Limb (tissue), 2 donors: ENCODE measurements at regions not wholly inside any gene's neighbourhood (a gene's known extent, or its start where the extent isn't known, plus 50 kb on each side); places are given as distances from the start of the nearest gene placed in this dataset.

Experiments used
- DNase-seq, 2 donors: peaks; one replicate each; pipeline ENCODE4 v3.0.0-alpha.2; 2016; ENCODE audit errors: extremely low spot score in 2 of 2

DNA sequence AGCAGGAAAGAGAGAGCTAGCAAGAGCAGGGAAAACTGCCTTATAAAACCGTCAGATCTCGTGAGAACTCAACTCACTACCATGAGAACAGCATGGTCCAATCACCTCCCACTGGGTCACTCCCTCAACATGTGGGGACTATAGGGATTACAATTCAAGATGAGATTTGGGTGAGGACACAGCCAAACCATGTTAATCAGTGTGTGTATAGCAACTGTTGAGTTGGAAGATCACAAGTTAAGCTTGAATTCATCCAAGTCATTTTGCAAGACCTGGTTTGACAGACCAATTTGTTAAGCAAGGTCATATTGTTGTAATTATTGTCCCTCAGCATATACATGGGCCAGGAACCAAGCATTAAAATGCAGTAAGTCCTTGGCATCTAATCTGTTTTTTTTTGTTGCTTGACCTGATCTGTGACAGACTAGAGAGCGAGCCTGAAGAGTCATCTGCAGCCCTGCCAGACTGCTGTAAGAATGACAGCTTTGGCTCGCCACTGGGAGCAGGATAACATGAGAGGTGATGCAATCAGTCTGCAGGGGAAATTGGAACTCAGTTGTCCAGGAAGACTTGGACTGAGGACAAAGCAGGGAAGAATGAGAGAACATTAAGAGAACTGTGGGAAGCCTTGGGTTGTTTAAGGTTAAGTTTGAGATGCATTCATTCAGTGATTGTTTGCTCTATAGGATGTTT, 297.6 kb upstream of the SEL1L start:
- DNase-seq = peak; percentile 21 to 26

DNA sequence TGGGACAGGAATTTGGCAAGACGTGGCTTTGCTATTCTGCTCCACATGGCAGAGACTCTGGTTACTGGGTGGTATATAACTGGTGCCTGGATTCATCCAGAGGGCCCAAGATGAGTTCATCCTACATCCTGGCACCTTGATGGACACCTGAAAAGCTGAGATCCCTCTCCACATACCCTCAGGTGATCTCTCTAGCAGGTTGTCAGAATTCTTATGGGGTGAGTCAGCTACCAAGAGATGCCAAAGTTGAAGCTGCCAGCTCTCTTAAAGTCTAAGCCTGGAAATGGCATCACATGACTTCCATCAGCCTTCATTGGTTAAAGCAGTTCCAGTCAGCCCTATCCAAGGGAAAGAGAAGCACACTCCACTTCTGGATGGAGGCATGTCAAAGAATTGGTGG, 300.7 kb upstream of the SEL1L start:
- DNase-seq = no peak

- no peak for DNase-seq
Observed at GRCh38 chr14:81837304-81837703, 303.7 kb upstream of the SEL1L start.

DNA sequence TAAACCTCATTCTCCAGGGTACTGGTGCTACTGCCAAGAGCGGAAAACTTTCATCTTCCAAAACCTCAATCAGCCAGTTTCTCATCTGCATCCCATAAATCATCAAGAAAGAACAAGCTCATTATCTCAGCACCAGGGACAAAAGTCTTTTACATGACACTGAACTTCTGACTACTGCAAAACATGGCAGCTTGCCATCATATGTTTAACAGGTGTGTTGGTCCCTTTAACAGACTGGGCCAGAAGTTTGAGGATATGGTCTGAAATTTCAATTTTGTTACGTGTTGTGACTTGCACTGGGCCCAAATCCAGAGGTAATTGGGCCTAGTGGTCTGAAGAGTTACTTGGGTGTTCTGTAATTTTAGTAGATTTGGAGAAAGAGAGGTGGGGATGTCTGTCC, 305.4 kb upstream of the SEL1L start:
- peak; percentile 6 to 25 for DNase-seq

GRCh38 chr14:81841346-81841745, 307.7 kb upstream of the SEL1L start:
- no peak for DNase-seq

DNA sequence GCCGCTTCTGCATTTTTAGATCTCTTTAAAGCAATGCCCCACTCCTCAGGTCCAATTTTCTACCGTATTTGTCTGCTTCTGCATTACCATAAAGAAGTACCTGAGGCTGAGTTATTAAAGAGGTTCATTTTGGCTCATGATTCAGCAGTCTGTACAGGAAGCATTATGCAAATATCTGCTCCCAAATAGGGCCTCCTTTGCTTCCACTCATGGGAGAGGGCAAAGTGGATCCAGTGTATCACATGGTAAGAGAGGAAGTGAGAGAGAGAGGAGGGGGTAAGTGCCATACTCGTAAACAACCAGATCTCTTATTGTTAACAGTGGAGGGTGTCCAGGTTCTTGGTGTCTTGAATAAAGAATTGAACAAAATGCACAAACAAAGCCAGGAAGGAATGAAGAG, 316.1 kb upstream of the SEL1L start:
- no peak for DNase-seq

DNA sequence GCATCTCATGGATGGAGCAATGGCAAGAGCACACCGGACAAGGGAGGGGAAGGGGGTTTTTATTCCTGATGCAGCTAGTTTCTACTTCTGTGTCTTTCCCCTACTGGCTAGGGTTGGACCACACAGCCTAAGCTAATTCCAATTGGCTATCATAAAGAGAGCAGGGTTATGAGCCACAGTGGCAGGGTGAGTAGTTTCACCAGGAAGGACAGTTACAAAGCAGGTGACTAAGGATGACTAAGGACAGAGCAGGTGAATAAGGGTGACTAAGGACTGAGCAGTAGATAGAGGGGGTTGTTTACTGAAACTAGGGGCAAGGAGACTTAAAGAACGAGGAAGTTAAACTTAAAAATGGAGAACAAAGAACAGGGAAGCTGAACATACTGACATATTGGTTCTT, 321.4 kb upstream of the SEL1L start:
- DNase-seq = no peak

DNA sequence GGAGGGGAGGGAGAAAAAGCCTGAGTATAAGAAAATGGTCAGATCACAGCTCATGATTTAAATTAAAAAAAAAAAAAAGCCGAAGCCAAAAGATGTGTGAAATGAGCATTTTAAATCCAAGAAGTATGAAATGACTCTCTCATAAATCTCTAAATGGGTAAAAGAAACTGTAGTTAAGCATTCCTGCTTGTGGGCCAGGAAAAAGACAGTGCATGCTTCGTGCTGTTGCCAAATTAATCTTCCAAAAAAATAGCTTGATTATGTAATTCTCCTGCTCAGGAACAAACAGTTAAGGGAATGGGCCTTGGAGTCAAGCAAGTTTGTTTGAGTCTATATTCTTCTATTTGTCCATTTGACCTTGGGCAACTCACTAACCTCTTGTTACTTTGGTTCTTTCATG, 325.4 kb upstream of the SEL1L start:
- no peak for DNase-seq

GRCh38 chr14:81868172-81868571, 334.5 kb upstream of the SEL1L start:
- DNase-seq = no peak

DNA sequence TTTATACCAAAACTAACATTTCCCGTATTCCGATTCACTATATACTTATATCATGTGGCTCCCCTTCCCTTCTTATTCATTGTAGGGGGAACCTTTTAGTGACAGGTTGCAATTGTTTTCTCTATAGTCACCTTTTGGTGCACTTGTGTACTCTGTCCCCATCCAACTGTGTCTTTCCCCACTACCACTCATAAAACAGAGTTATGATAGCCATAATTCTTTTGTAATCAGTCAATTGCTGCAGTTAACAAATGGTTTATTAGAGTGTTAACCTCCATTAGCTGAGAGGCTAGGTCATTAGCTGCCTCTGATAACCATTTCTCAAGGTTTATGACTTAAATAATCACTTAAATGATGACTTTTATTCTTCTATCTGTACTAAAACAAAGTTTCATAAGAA, 338.1 kb upstream of the SEL1L start:
- DNase-seq = no peak

DNA sequence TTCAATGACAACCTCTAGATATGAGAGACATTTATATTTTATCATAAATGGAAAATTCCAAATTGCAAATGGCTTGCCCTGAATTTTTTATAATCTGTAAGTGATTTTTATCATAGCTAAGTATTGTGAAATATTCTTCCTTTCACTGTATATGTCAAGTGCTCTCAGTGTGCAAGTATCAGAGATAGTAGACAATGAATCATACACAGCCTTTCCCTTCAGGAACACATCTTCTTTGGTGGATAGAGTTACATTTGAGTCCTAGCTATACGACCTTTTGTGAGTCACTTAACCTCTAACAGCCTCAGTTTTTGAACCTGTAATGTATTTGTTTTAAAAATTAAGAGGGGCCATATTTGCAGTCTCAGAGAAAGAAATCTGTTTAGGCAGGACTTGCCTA, 350.7 kb upstream of the SEL1L start:
- no peak for DNase-seq

DNA sequence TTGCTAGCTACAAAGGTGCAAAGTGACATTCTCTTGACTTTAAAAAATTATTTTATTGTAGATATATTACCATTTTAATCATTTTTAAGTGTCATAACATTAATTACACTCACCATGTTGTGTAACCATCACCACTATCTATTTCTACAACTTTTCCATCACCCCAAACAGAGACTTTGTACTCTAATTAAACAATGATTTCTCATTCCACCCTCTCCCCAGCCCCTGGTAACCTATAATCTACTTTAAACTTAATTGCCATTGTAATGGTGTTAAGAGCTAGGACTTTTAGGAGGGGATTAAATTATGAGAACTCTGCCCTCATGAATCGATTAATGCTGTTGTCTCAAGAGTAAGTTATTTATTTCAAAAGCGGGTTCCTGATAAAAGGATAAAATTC, 352.9 kb upstream of the SEL1L start:
- no peak for DNase-seq

GRCh38 chr14:81889529-81889928, 355.9 kb upstream of the SEL1L start:
- DNase-seq = no peak

DNA sequence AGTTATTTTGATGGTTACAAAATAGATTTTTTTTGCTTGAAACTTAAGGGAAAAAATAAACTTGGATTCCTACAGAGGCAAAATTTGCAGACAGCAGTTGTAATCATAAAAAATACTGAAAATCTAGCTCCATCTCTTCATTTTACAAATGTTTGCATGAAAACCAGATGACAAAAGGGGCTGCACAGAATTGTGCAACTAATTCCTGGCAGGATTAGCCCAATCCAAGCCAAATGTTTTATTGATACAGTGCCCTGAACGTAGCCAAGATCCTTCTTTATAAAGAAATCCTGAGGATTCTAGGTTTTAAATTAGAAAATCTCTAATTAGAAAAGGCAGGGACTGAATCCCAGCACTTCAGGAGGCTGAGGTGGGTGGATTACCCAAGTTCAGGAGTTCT, 356.4 kb upstream of the SEL1L start:
- DNase-seq = no peak

GRCh38 chr14:81903477-81903876, 369.8 kb upstream of the SEL1L start:
- no peak for DNase-seq

- DNase-seq = no peak
Observed at GRCh38 chr14:81927070-81927469, 393.4 kb upstream of the SEL1L start.

GRCh38 chr14:81931828-81932227, 398.2 kb upstream of the SEL1L start:
- no peak for DNase-seq

DNA sequence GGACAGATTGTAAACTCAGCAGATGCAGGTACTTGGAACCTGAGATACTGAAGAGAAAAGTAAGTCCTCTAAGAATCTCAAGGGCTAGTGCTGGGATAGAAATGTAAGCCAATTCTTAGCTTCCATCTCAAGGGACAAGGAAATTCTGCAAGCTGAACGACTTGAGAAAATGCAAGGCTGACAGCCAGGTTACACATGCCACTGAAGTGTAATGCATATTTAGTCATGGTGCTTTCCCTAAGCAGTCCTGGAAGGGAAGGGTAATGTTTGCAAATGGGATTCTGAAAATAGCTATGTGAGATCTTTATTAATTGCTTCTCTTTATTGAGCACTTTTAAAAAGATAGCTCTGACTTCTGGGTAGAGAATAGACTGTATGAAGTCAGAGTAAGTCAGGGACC, 402.7 kb upstream of the SEL1L start:
- no peak for DNase-seq

DNA sequence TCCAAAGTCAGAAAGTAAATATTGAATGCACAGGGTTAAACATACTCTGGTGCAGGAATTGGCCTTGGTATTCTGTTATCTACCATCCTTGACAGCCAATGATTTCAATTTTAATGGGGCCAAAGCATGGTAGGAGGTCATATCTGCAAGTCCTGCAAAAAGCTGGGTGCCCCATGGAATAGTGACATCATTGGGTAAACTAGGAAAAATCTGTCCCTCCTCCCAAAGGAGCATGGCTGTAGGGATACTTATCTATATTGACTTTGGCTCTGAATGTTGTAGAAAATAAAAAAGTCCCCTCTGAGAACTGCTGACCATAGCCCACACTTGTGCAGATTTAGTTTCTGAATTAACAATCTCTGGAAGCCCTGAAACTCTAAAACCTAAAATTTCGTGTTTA, 403.2 kb upstream of the SEL1L start:
- DNase-seq = no peak

GRCh38 chr14:81938341-81938740, 404.7 kb upstream of the SEL1L start:
- DNase-seq = no peak

DNA sequence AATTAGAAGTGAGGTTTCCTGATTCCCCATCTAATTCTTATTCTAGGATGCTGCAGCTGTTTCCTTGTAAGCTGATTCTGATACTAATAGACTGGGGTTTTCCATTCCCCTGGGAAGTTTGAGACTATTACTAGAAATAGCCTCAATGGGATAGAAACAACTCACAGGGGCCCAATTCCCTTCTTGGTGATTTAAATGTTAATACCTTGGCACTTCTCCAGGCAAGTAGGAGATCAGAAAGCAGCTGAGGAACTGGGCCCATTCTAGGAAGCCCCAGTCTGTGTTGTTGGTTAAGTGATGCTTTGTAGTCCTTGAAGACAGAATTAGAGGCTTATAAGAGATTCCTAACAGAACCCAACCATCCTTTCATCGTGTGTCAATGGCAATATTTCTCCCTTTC, 407.0 kb upstream of the SEL1L start:
- DNase-seq = no peak

GRCh38 chr14:81942071-81942470, 408.4 kb upstream of the SEL1L start:
- DNase-seq = no peak

GRCh38 chr14:81946375-81946774, 412.7 kb upstream of the SEL1L start:
- no peak for DNase-seq
